ENCODE measurements at regions not wholly inside any gene's neighbourhood (a gene's known extent, or its start where the extent isn't known, plus 50 kb on each side); places are given as distances from the start of the nearest gene placed in this dataset.

GRCh38 chr2:11102466-11102865 is 52.8 kb upstream of the SLC66A3 start:
- TF ChIP-seq EP300 (IDR thresholded peaks at IDR 0.05; ENCODE audit: borderline replicate concordance in 1 of 2, low read depth in 1 of 2, low read length in 1 of 2) (no peak), CTCF (IDR thresholded peaks at IDR 0.05) (no peak)

Measured in SK-N-SH (cell line).